ENCODE measurements at regions not wholly inside any gene's neighbourhood (a gene's known extent, or its start where the extent isn't known, plus 50 kb on each side); places are given as distances from the start of the nearest gene placed in this dataset.

GRCh38 chr13:67554746-67555452, 324.8 kb upstream of the PCDH9 start:
- ATAC-seq, result no peak
- Histone ChIP-seq H3K27me3 (ENCODE audit: control insufficient read depth, insufficient read depth, low read length) (no peaks in the 10 kb centered on the region), H3K9me3 (ENCODE audit: control insufficient read depth, insufficient read depth, low read depth, low read length) (peaks cover 9% of the 10 kb centered on the region; the same call in 1 of the 2 replicates), H3K4me3 (ENCODE audit: low read depth in 2 of 2, low read length in 2 of 2) (no peak overlapping the region), H3K36me3 (ENCODE audit: control insufficient read depth, insufficient read depth, low read length) (no peaks in the 10 kb centered on the region), H3K27ac (ENCODE audit: low read length) (no peak overlapping the region), H3K4me1 (ENCODE audit: control insufficient read depth, insufficient read depth, low read length) (no peaks in the 10 kb centered on the region)
- no TSS peak for BruUV-seq (replicated peaks)
- intact Hi-C loops (cut with micrococcal nuclease; ENCODE audit: unreplicated experiment), result no loop called here
- no peak for TF ChIP-seq POLR2AphosphoS5 (IDR thresholded peaks at IDR 0.05; ENCODE audit: low read depth, low read length)
- TF ChIP-seq REST (IDR thresholded peaks at IDR 0.05; ENCODE audit: insufficient read depth in 1 of 2, low read depth in 2 of 2, low read length in 1 of 2), result no peak
- no peak for TF ChIP-seq SIN3A (IDR thresholded peaks at IDR 0.05; ENCODE audit: borderline replicate concordance, insufficient read depth, low read depth, low read length)
- TF ChIP-seq TCF7L2 (IDR thresholded peaks at IDR 0.05; ENCODE audit: low read depth, low read length), result no peak
- TF ChIP-seq CTCF (IDR thresholded peaks at IDR 0.05), result no peak
- POLR2A ChIA-PET, result no interaction called here
- no peak for DNase-seq (ENCODE audit: low read depth, low spot score)
- CTCF ChIA-PET, result no interaction called here
- in situ Hi-C loops (cut with HindIII; ENCODE audit: low pct_unique_long_range_greater_than_20kb, low sequenced_read_pairs), result no loop called here

- ATAC-seq, result no peak
- Histone ChIP-seq H3K27me3 (ENCODE audit: control insufficient read depth, insufficient read depth, low read length) (no peaks in the 10 kb centered on the region), H3K4me1 (ENCODE audit: control insufficient read depth, insufficient read depth, low read length) (no peaks in the 10 kb centered on the region), H3K27ac (ENCODE audit: low read length) (no peak overlapping the region), H3K9me3 (ENCODE audit: control insufficient read depth, insufficient read depth, low read depth, low read length) (peaks cover 9% of the 10 kb centered on the region; the same call in 1 of the 2 replicates), H3K4me3 (ENCODE audit: low read depth in 2 of 2, low read length in 2 of 2) (no peak overlapping the region), H3K36me3 (ENCODE audit: control insufficient read depth, insufficient read depth, low read length) (no peaks in the 10 kb centered on the region)
- DNase-seq (ENCODE audit: low read depth, low spot score), result no peak
- ChIA-PET CTCF (no interaction called here), POLR2A (no interaction called here)
- in situ Hi-C loops (cut with HindIII; ENCODE audit: low pct_unique_long_range_greater_than_20kb, low sequenced_read_pairs) (no loop called here), intact Hi-C loops (cut with micrococcal nuclease; ENCODE audit: unreplicated experiment) (no loop called here)
- no TSS peak for BruUV-seq (replicated peaks)
- no peak for TF ChIP-seq TCF7L2 (IDR thresholded peaks at IDR 0.05; ENCODE audit: low read depth, low read length)
- no peak for TF ChIP-seq SIN3A (IDR thresholded peaks at IDR 0.05; ENCODE audit: borderline replicate concordance, insufficient read depth, low read depth, low read length)
- no peak for TF ChIP-seq REST (IDR thresholded peaks at IDR 0.05; ENCODE audit: insufficient read depth in 1 of 2, low read depth in 2 of 2, low read length in 1 of 2)
- no peak for TF ChIP-seq CTCF (IDR thresholded peaks at IDR 0.05)
- no peak for TF ChIP-seq POLR2AphosphoS5 (IDR thresholded peaks at IDR 0.05; ENCODE audit: low read depth, low read length)
Measured at GRCh38 chr13:67554286-67554685, 324.1 kb upstream of the PCDH9 start.
